Activated CD8-positive, alpha-beta T cell treated with anti-CD3 and anti-CD28 coated beads for 36 hours (primary cell): ENCODE measurements at regions not wholly inside any gene's neighbourhood (a gene's known extent, or its start where the extent isn't known, plus 50 kb on each side); places are given as distances from the start of the nearest gene placed in this dataset.

ENCODE experiments used
- ATAC-seq: fragments of 200-7000 bp; cut with Tn5 transposase; one replicate; pipeline ENCODE4 v1.10.0; 2021; ENCODE audit warnings: mild to moderate bottlenecking, moderate library complexity
- CTCF ChIA-PET: fragments of 350-600 bp; sonication (Branson Sonifier 250); formaldehyde crosslinking; loops from one replicate; lab custom pipeline; 2021; ENCODE audit warnings: antibody characterized with exemption; lab: Charles Lee
- POLR2A ChIA-PET: fragments of 350-600 bp; sonication (Branson Sonifier 250); formaldehyde crosslinking; loops from one replicate; lab custom pipeline; 2021; ENCODE audit warnings: antibody characterized with exemption; lab: Charles Lee
- DNase-seq: peaks from one replicate; pipeline ENCODE4 v3.0.0-alpha.2; 2020
- H3K27ac Mint-ChIP-seq: one replicate; pipeline ENCODE4 v1.8.0; 2021; ENCODE audit warnings: mild to moderate bottlenecking, mixed read lengths
- H3K27me3 Mint-ChIP-seq: one replicate; pipeline ENCODE4 v1.8.0; 2021; ENCODE audit warnings: mixed read lengths
- H3K36me3 Mint-ChIP-seq: one replicate; pipeline ENCODE4 v1.8.0; 2021; ENCODE audit warnings: low read depth, mixed read lengths
- H3K4me1 Mint-ChIP-seq: one replicate; pipeline ENCODE4 v1.8.0; 2021; ENCODE audit warnings: low read depth, mixed read lengths
- H3K4me3 Mint-ChIP-seq: one replicate; pipeline ENCODE4 v1.8.0; 2021; ENCODE audit warnings: mild to moderate bottlenecking, moderate library complexity, mixed read lengths
- H3K9me3 Mint-ChIP-seq: one replicate; pipeline ENCODE4 v1.8.0; 2021; ENCODE audit warnings: mixed read lengths
- intact Hi-C: fragments of 100-400 bp; cut with micrococcal nuclease; formaldehyde crosslinking; loops from one replicate; pipeline ENCODE4 v1.10.0; 2022
- TF ChIP-seq, protein P1 (sequence below): fragments of 200-600 bp; IDR thresholded peaks from one replicate; pipeline ENCODE4 v1.8.0; 2022; ENCODE audit warnings: antibody characterized with exemption, mild to moderate bottlenecking

DNA sequence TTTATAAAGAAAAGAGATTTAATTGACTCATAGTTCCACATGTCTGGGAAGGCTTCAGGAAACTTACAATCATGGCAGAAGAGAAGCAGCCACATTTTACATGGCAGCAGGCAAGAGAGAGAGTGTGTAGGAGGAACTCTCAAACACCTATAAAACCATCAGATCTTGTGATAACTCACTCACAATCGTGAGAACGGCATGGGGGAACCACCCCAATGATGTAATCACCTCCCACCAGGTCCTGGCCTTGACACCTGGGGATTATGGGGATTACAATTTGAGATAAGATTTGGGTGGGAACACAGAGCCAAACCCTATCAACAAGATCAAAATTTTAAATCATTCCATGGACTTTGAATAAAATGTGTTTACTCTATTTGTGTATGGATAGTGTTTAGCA, 575.6 kb downstream of the ADCYAP1 start:
- H3K36me3 Mint-ChIP-seq = no peaks in the 10 kb centered on the region
- DNase-seq (no peak), ATAC-seq (no peak)
- no peak overlapping the region for H3K4me3 Mint-ChIP-seq
- H3K27me3 Mint-ChIP-seq = no peaks in the 10 kb centered on the region
- ChIA-PET POLR2A (no interaction called here), CTCF (no interaction called here)
- intact Hi-C loops = no loop called here
- no peaks in the 10 kb centered on the region for H3K9me3 Mint-ChIP-seq
- H3K27ac Mint-ChIP-seq = no peak overlapping the region
- no peaks in the 10 kb centered on the region for H3K4me1 Mint-ChIP-seq
- TF ChIP-seq, protein P1, sequence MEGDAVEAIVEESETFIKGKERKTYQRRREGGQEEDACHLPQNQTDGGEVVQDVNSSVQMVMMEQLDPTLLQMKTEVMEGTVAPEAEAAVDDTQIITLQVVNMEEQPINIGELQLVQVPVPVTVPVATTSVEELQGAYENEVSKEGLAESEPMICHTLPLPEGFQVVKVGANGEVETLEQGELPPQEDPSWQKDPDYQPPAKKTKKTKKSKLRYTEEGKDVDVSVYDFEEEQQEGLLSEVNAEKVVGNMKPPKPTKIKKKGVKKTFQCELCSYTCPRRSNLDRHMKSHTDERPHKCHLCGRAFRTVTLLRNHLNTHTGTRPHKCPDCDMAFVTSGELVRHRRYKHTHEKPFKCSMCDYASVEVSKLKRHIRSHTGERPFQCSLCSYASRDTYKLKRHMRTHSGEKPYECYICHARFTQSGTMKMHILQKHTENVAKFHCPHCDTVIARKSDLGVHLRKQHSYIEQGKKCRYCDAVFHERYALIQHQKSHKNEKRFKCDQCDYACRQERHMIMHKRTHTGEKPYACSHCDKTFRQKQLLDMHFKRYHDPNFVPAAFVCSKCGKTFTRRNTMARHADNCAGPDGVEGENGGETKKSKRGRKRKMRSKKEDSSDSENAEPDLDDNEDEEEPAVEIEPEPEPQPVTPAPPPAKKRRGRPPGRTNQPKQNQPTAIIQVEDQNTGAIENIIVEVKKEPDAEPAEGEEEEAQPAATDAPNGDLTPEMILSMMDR = no peak

DNA sequence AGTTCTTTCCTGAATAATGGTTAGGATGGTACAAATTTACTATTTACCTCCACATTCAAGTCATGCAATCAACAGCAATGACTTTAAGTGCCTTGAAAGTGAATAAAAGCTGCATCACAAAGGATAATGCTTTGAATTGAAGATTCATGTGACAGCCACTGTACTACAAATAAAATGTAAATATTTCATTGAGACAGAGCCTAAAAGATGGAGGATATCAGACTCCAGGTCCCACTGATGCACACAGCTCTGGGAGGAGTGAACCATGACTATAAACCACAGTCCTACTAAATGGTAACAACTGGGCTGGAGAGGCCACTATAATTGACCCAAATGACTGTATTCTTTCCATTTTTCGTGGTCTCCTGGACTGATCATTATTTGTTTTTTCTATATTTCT, 576.9 kb downstream of the ADCYAP1 start:
- Mint-ChIP-seq H3K4me3 (no peak overlapping the region), H3K27me3 (no peaks in the 10 kb centered on the region), H3K36me3 (no peaks in the 10 kb centered on the region), H3K27ac (no peak overlapping the region), H3K4me1 (no peaks in the 10 kb centered on the region), H3K9me3 (no peaks in the 10 kb centered on the region)
- intact Hi-C loops = no loop called here
- POLR2A ChIA-PET = no interaction called here
- TF ChIP-seq, protein P1 = no peak
- no peak for DNase-seq
- CTCF ChIA-PET = no interaction called here
- ATAC-seq = no peak

DNA sequence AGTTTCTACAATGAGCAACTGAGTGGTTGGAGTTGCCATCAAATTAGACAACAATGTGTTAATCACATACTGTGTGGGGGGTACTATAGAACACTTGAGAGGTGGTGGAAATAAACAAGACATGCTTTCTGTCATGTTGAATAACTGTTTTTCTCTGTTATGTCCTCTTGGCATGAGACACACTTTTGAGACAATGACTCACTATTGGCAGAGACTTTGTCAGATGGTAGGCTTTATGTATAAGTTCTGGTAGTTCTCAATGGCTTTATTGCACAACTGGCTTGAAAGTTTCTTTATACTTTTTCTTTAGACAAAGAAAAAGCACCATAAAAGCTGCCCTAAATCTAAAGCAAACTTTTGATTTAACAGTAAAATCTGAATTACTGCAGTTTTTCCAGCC, 578.7 kb downstream of the ADCYAP1 start:
- Mint-ChIP-seq H3K36me3 (no peaks in the 10 kb centered on the region), H3K27ac (no peak overlapping the region), H3K27me3 (no peaks in the 10 kb centered on the region), H3K4me1 (no peaks in the 10 kb centered on the region), H3K4me3 (no peak overlapping the region), H3K9me3 (peaks cover 3% of the 10 kb centered on the region)
- intact Hi-C loops = no loop called here
- no peak for DNase-seq
- TF ChIP-seq, protein P1 = no peak
- no peak for ATAC-seq
- CTCF ChIA-PET = no interaction called here
- POLR2A ChIA-PET = no interaction called here

DNA sequence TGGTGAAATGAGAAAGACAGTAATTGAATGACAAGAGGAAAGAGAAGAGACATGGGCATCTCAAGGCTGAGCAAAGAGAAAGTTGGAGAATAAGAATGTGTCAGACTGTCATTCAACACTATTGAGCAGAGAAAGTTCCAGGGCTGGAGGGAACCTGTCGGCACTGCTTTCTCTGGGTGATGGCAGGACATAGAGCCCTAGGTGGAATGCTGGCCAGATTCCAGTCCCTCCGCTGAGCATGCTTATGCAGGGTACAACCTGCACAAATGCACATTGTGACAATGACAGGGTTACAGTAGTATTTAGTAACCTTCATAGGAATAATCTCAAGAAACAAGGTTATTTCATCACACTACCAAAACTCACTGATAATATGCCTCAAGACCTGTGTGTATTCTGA, 582.8 kb downstream of the ADCYAP1 start:
- Mint-ChIP-seq H3K27me3 (no peaks in the 10 kb centered on the region), H3K36me3 (no peaks in the 10 kb centered on the region), H3K4me1 (no peaks in the 10 kb centered on the region), H3K27ac (no peak overlapping the region), H3K9me3 (peaks cover 9% of the 10 kb centered on the region), H3K4me3 (no peak overlapping the region)
- no peak for DNase-seq
- ChIA-PET CTCF (interaction anchor here (0.6 to 0.8 kb wide), 2 partner anchors 22 to 909 kb away, joined by 3 read pairs; no protein-coding TSS in a partner anchor), POLR2A (no interaction called here)
- intact Hi-C loops = no loop called here
- TF ChIP-seq, protein P1 = no peak
- ATAC-seq = no peak

DNA sequence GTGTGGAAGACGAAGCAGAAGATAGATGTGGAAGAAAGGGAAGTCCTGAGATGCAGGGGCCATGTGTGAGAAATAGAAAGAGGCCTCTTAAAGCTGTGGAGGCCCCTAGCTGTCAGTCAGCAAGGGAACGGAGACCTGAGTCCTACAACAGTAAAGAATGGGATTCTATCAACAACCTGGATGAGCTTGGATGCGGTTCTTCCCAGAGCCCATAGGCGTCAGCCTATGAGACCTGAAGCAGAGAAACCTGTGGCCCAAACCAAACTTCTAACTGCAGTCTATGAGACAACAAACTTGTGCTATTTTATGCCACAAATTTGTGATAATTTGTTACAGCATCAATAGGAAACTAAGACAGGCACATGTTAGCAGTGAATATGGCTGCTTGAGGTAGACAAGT, 583.7 kb downstream of the ADCYAP1 start:
- Mint-ChIP-seq H3K9me3 (peaks cover 9% of the 10 kb centered on the region), H3K4me3 (no peak overlapping the region), H3K36me3 (no peaks in the 10 kb centered on the region), H3K4me1 (no peaks in the 10 kb centered on the region), H3K27ac (no peak overlapping the region), H3K27me3 (no peaks in the 10 kb centered on the region)
- no peak for DNase-seq
- intact Hi-C loops = no loop called here
- TF ChIP-seq, protein P1 = no peak
- POLR2A ChIA-PET = no interaction called here
- CTCF ChIA-PET = no interaction called here
- ATAC-seq = no peak
